B cell (primary cell): ENCODE measurements at regions not wholly inside any gene's neighbourhood (a gene's known extent, or its start where the extent isn't known, plus 50 kb on each side); places are given as distances from the start of the nearest gene placed in this dataset.

Experiments
- ATAC-seq: fragments of 200-7000 bp; cut with Tn5 transposase; one replicate; pipeline ENCODE4 v1.10.0; 2021; ENCODE audit warnings: low read depth, mild to moderate bottlenecking, moderate number of reproducible peaks, moderate library complexity
- CTCF ChIA-PET: fragments of 350-600 bp; sonication (Branson Sonifier 250); formaldehyde crosslinking; loops from one replicate; lab custom pipeline; 2021; ENCODE audit warnings: antibody characterized with exemption, inconsistent platforms; lab: Charles Lee
- POLR2A ChIA-PET: fragments of 350-600 bp; sonication (Branson Sonifier 250); formaldehyde crosslinking; loops from one replicate; lab custom pipeline; 2021; ENCODE audit warnings: antibody characterized with exemption; lab: Charles Lee
- DNase-seq: peaks from one replicate; pipeline ENCODE4 v3.0.0; 2013
- H2AFZ ChIP-seq: 2 replicates; pipeline ENCODE4 v1.6.1; 2012; ENCODE audit warnings: mild to moderate bottlenecking, low read depth, low read length; ENCODE audit not compliant: insufficient read depth, poor library complexity, severe bottlenecking
- H3K27ac ChIP-seq, 2 donors: 1 replicate in 1 of 2; 2 replicates in 1 of 2; pipeline ENCODE4 v1.5.1; 2012 to 2013; ENCODE audit warnings: low read length in 2 of 2, mild to moderate bottlenecking in 2 of 2, moderate library complexity in 1 of 2
- H3K27me3 ChIP-seq, 4 experiments: fragments of 200-600 bp in 1 of 4; sonication (generic) in 1 of 4; replicated peaks in 1 of 4; 1 replicate in 2 of 4; 2 replicates in 2 of 4; pipeline versions ENCODE4 v1.6.1 to v1.7.0; 2013 to 2016; ENCODE audit warnings: low read length in 3 of 4, mild to moderate bottlenecking in 2 of 4, mixed read lengths in 1 of 4, moderate library complexity in 1 of 4; ENCODE audit not compliant: insufficient read depth in 4 of 4, control insufficient read depth in 3 of 4; ENCODE audit errors: control extremely low read depth in 1 of 4
- H3K36me3 ChIP-seq, 2 experiments: replicated peaks in 1 of 2; 1 replicate in 1 of 2; 2 replicates in 1 of 2; pipeline versions ENCODE4 v1.6.1 to v1.7.1; 2013; ENCODE audit warnings: low read length in 1 of 2; ENCODE audit not compliant: insufficient read depth in 2 of 2, control insufficient read depth in 1 of 2; ENCODE audit errors: control extremely low read depth in 1 of 2, extremely low read depth in 1 of 2
- H3K4me1 ChIP-seq, 2 donors: fragments of 200-600 bp in 1 of 2; sonication (generic) in 1 of 2; 1 replicate in 1 of 2; 2 replicates in 1 of 2; pipeline versions ENCODE4 v1.5.1 to v1.6.1; 2013 to 2017; ENCODE audit warnings: low read length in 2 of 2; ENCODE audit not compliant: control insufficient read depth in 2 of 2, insufficient read depth in 2 of 2
- H3K4me2 ChIP-seq: replicated peaks from 2 replicates; pipeline ENCODE3; 2012; ENCODE audit warnings: mild to moderate bottlenecking, low read depth, low read length; ENCODE audit not compliant: poor library complexity, severe bottlenecking
- H3K4me3 ChIP-seq, 5 experiments: fragments of 200-600 bp in 1 of 5; sonication (generic) in 1 of 5; 1 replicate in 3 of 5; 2 replicates in 2 of 5; pipeline versions ENCODE4 v1.5.1 to v1.7.0; 2011 to 2016; ENCODE audit warnings: low read length in 4 of 5, mild to moderate bottlenecking in 4 of 5, low read depth in 2 of 5, control low read depth in 1 of 5, moderate library complexity in 1 of 5; ENCODE audit not compliant: insufficient read depth in 1 of 5; ENCODE audit errors: control extremely low read depth in 1 of 5, extremely low read depth in 1 of 5
- H3K79me2 ChIP-seq: fragments of 200-600 bp; sonication (generic); one replicate; pipeline ENCODE4 v1.6.0; 2016; ENCODE audit warnings: low read length; ENCODE audit not compliant: control insufficient read depth, insufficient read depth
- H3K9ac ChIP-seq: fragments of 200-600 bp; sonication (generic); 2 replicates; pipeline ENCODE4 v1.6.1; 2017; ENCODE audit warnings: mild to moderate bottlenecking, low read length, moderate library complexity
- H3K9me3 ChIP-seq, 3 donors: one replicate each; pipeline versions ENCODE4 v1.6.1 to v1.7.1; 2013; ENCODE audit warnings: low read length in 2 of 3; ENCODE audit not compliant: control insufficient read depth in 2 of 3, insufficient read depth in 1 of 3; ENCODE audit errors: control extremely low read depth in 1 of 3
- H4K20me1 ChIP-seq: 2 replicates; pipeline ENCODE4 v1.6.0; 2012; ENCODE audit warnings: mild to moderate bottlenecking, low read length; ENCODE audit not compliant: insufficient read depth, control insufficient read depth, poor library complexity, severe bottlenecking
- H3K27ac Mint-ChIP-seq: one replicate; pipeline ENCODE4 v1.8.0; 2021; ENCODE audit warnings: mixed read lengths
- H3K27me3 Mint-ChIP-seq: one replicate; pipeline ENCODE4 v1.8.0; 2021; ENCODE audit warnings: mixed read lengths
- H3K4me1 Mint-ChIP-seq: one replicate; pipeline ENCODE4 v1.8.0; 2021; ENCODE audit warnings: mixed read lengths
- H3K4me3 Mint-ChIP-seq: one replicate; pipeline ENCODE4 v1.8.0; 2021; ENCODE audit warnings: mixed read lengths
- H3K9me3 Mint-ChIP-seq: one replicate; pipeline ENCODE4 v1.8.0; 2022; ENCODE audit warnings: mixed read lengths; ENCODE audit not compliant: insufficient read depth
- CTCF ChIP-seq: fragments of 200-600 bp; IDR thresholded peaks from one replicate; pipeline ENCODE4 v1.8.0; 2022; ENCODE audit warnings: antibody characterized with exemption, mild to moderate bottlenecking
- EZH2 ChIP-seq: IDR thresholded peaks from 2 replicates; pipeline ENCODE4 v1.6.1; 2012; ENCODE audit warnings: borderline replicate concordance, low read depth, mild to moderate bottlenecking, moderate library complexity, low read length; ENCODE audit not compliant: insufficient read depth, poor library complexity, severe bottlenecking
- WGBS: methylation state at CpG from one replicate; pipeline ENCODE4 v1.1.5; 2013; ENCODE audit warnings: missing lambda C conversion rate; ENCODE audit not compliant: insufficient coverage; 5-methylcytosine and 5-hydroxymethylcytosine counted together
- intact Hi-C: fragments of 100-400 bp; cut with micrococcal nuclease; formaldehyde crosslinking; loops from one replicate; pipeline ENCODE4 v1.10.0; 2022

GRCh38 chr3:40681658-40682055 lies 156.9 kb downstream of the ZNF621 start:
- Histone ChIP-seq H3K4me2 (no peak overlapping the region), H3K4me1 (peaks cover 5% of the 10 kb centered on the region in 2 donors), H3K27ac (no peak overlapping the region), H2AFZ (no peak overlapping the region), H3K79me2 (no peaks in the 10 kb centered on the region), H3K4me3 (no peak overlapping the region), H4K20me1 (no peaks in the 10 kb centered on the region), H3K36me3 (no peaks in the 10 kb centered on the region), H3K27me3 (no peaks in the 10 kb centered on the region), H3K9ac (no peak overlapping the region), H3K9me3 (no peaks in the 10 kb centered on the region)
- intact Hi-C loops: loop anchor here (1.0 kb wide), 1 partner anchor 97 kb away; no protein-coding TSS in a partner anchor
- ATAC-seq (no peak), DNase-seq (no peak)
- Mint-ChIP-seq H3K4me3 (no peak overlapping the region), H3K27me3 (peaks cover 4% of the 10 kb centered on the region), H3K4me1 (peaks cover 21% of the 10 kb centered on the region), H3K9me3 (no peaks in the 10 kb centered on the region), H3K27ac (no peak overlapping the region)
- no peak for TF ChIP-seq CTCF
- no peak for TF ChIP-seq EZH2
- ChIA-PET CTCF (interaction anchor here (1.0 kb wide), 1 partner anchor 89 kb away, joined by 3 read pairs; no protein-coding TSS in a partner anchor), POLR2A (no interaction called here)
- WGBS: no CpG with 5 or more reads among the region's 1 CpG

GRCh38 chr3:40689837-40690236 lies 165.1 kb downstream of the ZNF621 start:
- CTCF ChIA-PET: interaction anchor here (0.7 to 1.3 kb wide), 2 partner anchors 11 to 1642 kb away, joined by 3 read pairs; no protein-coding TSS in a partner anchor
- H3K4me3 ChIP-seq: no peak overlapping the region
- no peak overlapping the region for H3K4me3 Mint-ChIP-seq
- no peak overlapping the region for H3K9ac ChIP-seq
- no peaks in the 10 kb centered on the region for H3K4me1 Mint-ChIP-seq
- H3K27ac Mint-ChIP-seq: no peak overlapping the region
- no peaks in the 10 kb centered on the region for H3K36me3 ChIP-seq
- POLR2A ChIA-PET: no interaction called here
- no peaks in the 10 kb centered on the region for H4K20me1 ChIP-seq
- H2AFZ ChIP-seq: no peak overlapping the region
- H3K27me3 Mint-ChIP-seq: peaks cover 18% of the 10 kb centered on the region
- no peaks in the 10 kb centered on the region for H3K4me1 ChIP-seq
- H3K9me3 Mint-ChIP-seq: no peaks in the 10 kb centered on the region
- no CpG with 5 or more reads among the region's 1 CpG for WGBS
- intact Hi-C loops: no loop called here
- H3K27me3 ChIP-seq: no peaks in the 10 kb centered on the region
- H3K79me2 ChIP-seq: no peaks in the 10 kb centered on the region
- ATAC-seq: no peak
- no peaks in the 10 kb centered on the region for H3K9me3 ChIP-seq
- no peak for DNase-seq
- no peak overlapping the region for H3K27ac ChIP-seq
- no peak for TF ChIP-seq CTCF
- TF ChIP-seq EZH2: no peak
- H3K4me2 ChIP-seq: no peak overlapping the region
